Caco-2 (cell line): ENCODE measurements at regions not wholly inside any gene's neighbourhood (a gene's known extent, or its start where the extent isn't known, plus 50 kb on each side); places are given as distances from the start of the nearest gene placed in this dataset.

Experiments
- BruUV-seq: library from RNA; stranded (reverse); fragments of 400-500 nt; replicated peaks from 2 replicates; lab custom pipeline; 2021; lab: Mats Ljungman, UMichigan
- CTCF ChIA-PET: fragments of 300-600 bp; sonication (Branson Sonifier 250); formaldehyde crosslinking; loops from one replicate; lab custom pipeline; 2022; ENCODE audit warnings: antibody characterized with exemption; lab: Charles Lee
- POLR2A ChIA-PET: fragments of 300-600 bp; sonication (Branson Sonifier 250); formaldehyde crosslinking; loops from one replicate; lab custom pipeline; 2022; ENCODE audit warnings: antibody characterized with exemption; lab: Charles Lee
- DNase-seq, 2 experiments: peaks; one replicate each; pipeline versions ENCODE4 v3.0.0 to v3.0.0-alpha.2; 2020 to 2022
- H3K27me3 ChIP-seq: replicated peaks from 2 replicates; pipeline ENCODE4 v1.6.0; 2011; ENCODE audit warnings: low read length; ENCODE audit not compliant: control insufficient read depth, insufficient read depth
- H3K36me3 ChIP-seq: 2 replicates; pipeline ENCODE4 v1.5.1; 2011; ENCODE audit warnings: low read length; ENCODE audit not compliant: control insufficient read depth, insufficient read depth
- H3K4me1 ChIP-seq: fragments of 250-450 bp; sonication (Bioruptor Pico); 2 replicates; pipeline ENCODE4 v1.5.1; 2020; ENCODE audit warnings: mild to moderate bottlenecking
- H3K4me3 ChIP-seq: 2 replicates; pipeline ENCODE4 v1.5.1; 2011; ENCODE audit warnings: low read depth, mild to moderate bottlenecking, control low read depth, low read length
- H3K9me3 ChIP-seq: fragments of 250-450 bp; sonication (Bioruptor Pico); 2 replicates; pipeline ENCODE4 v1.5.1; 2020; ENCODE audit warnings: mild to moderate bottlenecking, moderate library complexity
- H3K27ac Mint-ChIP-seq: one replicate; pipeline ENCODE4 v1.8.0; 2022; ENCODE audit warnings: mixed read lengths; ENCODE audit not compliant: unreplicated experiment
- H3K27me3 Mint-ChIP-seq: one replicate; pipeline ENCODE4 v1.8.0; 2022; ENCODE audit warnings: mixed read lengths; ENCODE audit not compliant: insufficient read depth, unreplicated experiment
- H3K36me3 Mint-ChIP-seq: one replicate; pipeline ENCODE4 v1.8.0; 2022; ENCODE audit warnings: mild to moderate bottlenecking, mixed read lengths; ENCODE audit not compliant: insufficient read depth, unreplicated experiment
- H3K4me1 Mint-ChIP-seq: one replicate; pipeline ENCODE4 v1.8.0; 2022; ENCODE audit warnings: low read depth, mixed read lengths; ENCODE audit not compliant: unreplicated experiment
- H3K4me3 Mint-ChIP-seq: one replicate; pipeline ENCODE4 v1.8.0; 2022; ENCODE audit warnings: mild to moderate bottlenecking, moderate library complexity, mixed read lengths; ENCODE audit not compliant: unreplicated experiment
- H3K9me3 Mint-ChIP-seq: one replicate; pipeline ENCODE4 v1.8.0; 2022; ENCODE audit warnings: mixed read lengths; ENCODE audit not compliant: unreplicated experiment
- CTCF ChIP-seq, 2 experiments: fragments of 200-600 bp in 1 of 2; IDR thresholded peaks; 1 replicate in 1 of 2; 2 replicates in 1 of 2; pipeline versions ENCODE4 v1.5.1 to v1.8.0; 2011 to 2022; ENCODE audit warnings: antibody characterized with exemption in 1 of 2, control low read depth in 1 of 2, inconsistent platforms in 1 of 2, low read depth in 1 of 2, low read length in 1 of 2, mild to moderate bottlenecking in 1 of 2, moderate library complexity in 1 of 2; ENCODE audit not compliant: insufficient read depth in 1 of 2, severe bottlenecking in 1 of 2, unreplicated experiment in 1 of 2
- intact Hi-C: fragments of 100-400 bp; cut with micrococcal nuclease; formaldehyde crosslinking; loops from one replicate; pipeline ENCODE4 v1.10.0; 2022; ENCODE audit not compliant: unreplicated experiment

GRCh38 chr11:15653191-15653710, 538.5 kb downstream of the INSC start:
- POLR2A ChIA-PET, result no interaction called here
- no peak for TF ChIP-seq CTCF (IDR thresholded peaks at IDR 0.05; ENCODE audit: insufficient read depth in 1 of 2, low read depth in 1 of 2, low read length in 1 of 2, severe bottlenecking in 1 of 2, unreplicated experiment in 1 of 2)
- H3K36me3 ChIP-seq, result no peaks in the 10 kb centered on the region
- H3K9me3 ChIP-seq, result no peaks in the 10 kb centered on the region
- no peak for DNase-seq
- no peak overlapping the region for H3K4me3 Mint-ChIP-seq
- no peak overlapping the region for H3K27ac Mint-ChIP-seq
- no TSS peak for BruUV-seq
- peaks cover 21% of the 10 kb centered on the region for H3K4me1 Mint-ChIP-seq
- H3K27me3 ChIP-seq, result no peaks in the 10 kb centered on the region
- CTCF ChIA-PET, result no interaction called here
- H3K9me3 Mint-ChIP-seq, result no peaks in the 10 kb centered on the region
- no peaks in the 10 kb centered on the region for H3K27me3 Mint-ChIP-seq
- no peak overlapping the region for H3K4me3 ChIP-seq
- no peaks in the 10 kb centered on the region for H3K36me3 Mint-ChIP-seq
- peaks cover 47% of the 10 kb centered on the region for H3K4me1 ChIP-seq
- intact Hi-C loops, result loop anchor here (5.0 kb wide), 3 partner anchors 49 to 376 kb away; no protein-coding TSS in a partner anchor

GRCh38 chr11:15654451-15654850, 539.7 kb downstream of the INSC start:
- DNase-seq, result peak in 1 of 2 experiments; percentile 16
- peaks cover 21% of the 10 kb centered on the region for H3K4me1 Mint-ChIP-seq
- H3K27ac Mint-ChIP-seq, result no peak overlapping the region
- H3K36me3 ChIP-seq, result no peaks in the 10 kb centered on the region
- ChIA-PET POLR2A (no interaction called here), CTCF (no interaction called here)
- H3K27me3 ChIP-seq, result no peaks in the 10 kb centered on the region
- no peaks in the 10 kb centered on the region for H3K36me3 Mint-ChIP-seq
- no peaks in the 10 kb centered on the region for H3K9me3 Mint-ChIP-seq
- H3K4me3 Mint-ChIP-seq, result no peak overlapping the region
- H3K4me1 ChIP-seq, result peaks cover 47% of the 10 kb centered on the region
- H3K4me3 ChIP-seq, result no peak overlapping the region
- BruUV-seq, result no TSS peak
- intact Hi-C loops, result loop anchor here (5.0 kb wide), 3 partner anchors 48 to 377 kb away; no protein-coding TSS in a partner anchor
- no peak for TF ChIP-seq CTCF (IDR thresholded peaks at IDR 0.05; ENCODE audit: insufficient read depth in 1 of 2, low read depth in 1 of 2, low read length in 1 of 2, severe bottlenecking in 1 of 2, unreplicated experiment in 1 of 2)
- no peaks in the 10 kb centered on the region for H3K9me3 ChIP-seq
- H3K27me3 Mint-ChIP-seq, result no peaks in the 10 kb centered on the region

GRCh38 chr11:15655552-15655951, 540.8 kb downstream of the INSC start:
- Mint-ChIP-seq H3K27me3 (no peaks in the 10 kb centered on the region), H3K27ac (no peak overlapping the region), H3K9me3 (no peaks in the 10 kb centered on the region), H3K36me3 (no peaks in the 10 kb centered on the region), H3K4me3 (no peak overlapping the region), H3K4me1 (peaks cover 21% of the 10 kb centered on the region)
- peak; percentile 15 to 53 for DNase-seq
- Histone ChIP-seq H3K36me3 (no peaks in the 10 kb centered on the region), H3K27me3 (no peaks in the 10 kb centered on the region), H3K4me3 (no peak overlapping the region), H3K4me1 (peaks cover 38% of the 10 kb centered on the region), H3K9me3 (no peaks in the 10 kb centered on the region)
- intact Hi-C loops, result no loop called here
- ChIA-PET POLR2A (no interaction called here), CTCF (no interaction called here)
- BruUV-seq, result no TSS peak
- TF ChIP-seq CTCF (IDR thresholded peaks at IDR 0.05; ENCODE audit: insufficient read depth in 1 of 2, low read depth in 1 of 2, low read length in 1 of 2, severe bottlenecking in 1 of 2, unreplicated experiment in 1 of 2), result no peak
